GM10248 (cell line): ENCODE measurements at regions not wholly inside any gene's neighbourhood (a gene's known extent, or its start where the extent isn't known, plus 50 kb on each side); places are given as distances from the start of the nearest gene placed in this dataset.

ENCODE experiments used
- CTCF ChIA-PET: fragments of 300-600 bp; sonication (Branson Sonifier 250); formaldehyde crosslinking; extraction: SDS; loops from one replicate; lab custom pipeline; 2021; ENCODE audit warnings: antibody characterized with exemption; lab: Yijun Ruan, JAX
- POLR2A ChIA-PET: fragments of 350-650 bp; sonication (Branson Sonifier 250); formaldehyde crosslinking; extraction: SDS; loops from one replicate; lab custom pipeline; 2020; ENCODE audit warnings: antibody characterized with exemption; lab: Yijun Ruan, JAX
- DNase-seq: peaks from one replicate; pipeline ENCODE4 v3.0.0; 2012; ENCODE audit errors: extremely low spot score
- TF ChIP-seq, protein P1 (sequence below): IDR thresholded peaks from 2 replicates; pipeline ENCODE4 v1.5.1; 2012; ENCODE audit warnings: mild to moderate bottlenecking, low read depth; ENCODE audit errors: extremely low read depth, missing control alignments, control extremely low read depth

DNA sequence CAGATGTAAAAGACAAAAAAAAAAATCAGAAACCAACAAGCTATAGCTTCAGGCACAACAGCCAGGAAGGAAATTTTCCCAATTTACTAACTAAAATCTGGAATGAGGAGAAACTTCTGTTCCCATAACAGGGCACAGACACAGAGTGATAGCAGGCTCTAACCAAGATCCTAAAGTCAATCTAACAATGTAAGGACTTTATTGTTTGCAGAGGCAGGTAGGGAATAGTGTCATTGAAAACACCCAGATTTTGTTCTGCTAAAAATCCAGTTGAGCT lies 166.6 kb upstream of the ATP1B1 start:
- no peak for DNase-seq
- TF ChIP-seq, protein P1, sequence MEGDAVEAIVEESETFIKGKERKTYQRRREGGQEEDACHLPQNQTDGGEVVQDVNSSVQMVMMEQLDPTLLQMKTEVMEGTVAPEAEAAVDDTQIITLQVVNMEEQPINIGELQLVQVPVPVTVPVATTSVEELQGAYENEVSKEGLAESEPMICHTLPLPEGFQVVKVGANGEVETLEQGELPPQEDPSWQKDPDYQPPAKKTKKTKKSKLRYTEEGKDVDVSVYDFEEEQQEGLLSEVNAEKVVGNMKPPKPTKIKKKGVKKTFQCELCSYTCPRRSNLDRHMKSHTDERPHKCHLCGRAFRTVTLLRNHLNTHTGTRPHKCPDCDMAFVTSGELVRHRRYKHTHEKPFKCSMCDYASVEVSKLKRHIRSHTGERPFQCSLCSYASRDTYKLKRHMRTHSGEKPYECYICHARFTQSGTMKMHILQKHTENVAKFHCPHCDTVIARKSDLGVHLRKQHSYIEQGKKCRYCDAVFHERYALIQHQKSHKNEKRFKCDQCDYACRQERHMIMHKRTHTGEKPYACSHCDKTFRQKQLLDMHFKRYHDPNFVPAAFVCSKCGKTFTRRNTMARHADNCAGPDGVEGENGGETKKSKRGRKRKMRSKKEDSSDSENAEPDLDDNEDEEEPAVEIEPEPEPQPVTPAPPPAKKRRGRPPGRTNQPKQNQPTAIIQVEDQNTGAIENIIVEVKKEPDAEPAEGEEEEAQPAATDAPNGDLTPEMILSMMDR, result no peak
- POLR2A ChIA-PET, result no interaction called here
- CTCF ChIA-PET, result no interaction called here

DNA sequence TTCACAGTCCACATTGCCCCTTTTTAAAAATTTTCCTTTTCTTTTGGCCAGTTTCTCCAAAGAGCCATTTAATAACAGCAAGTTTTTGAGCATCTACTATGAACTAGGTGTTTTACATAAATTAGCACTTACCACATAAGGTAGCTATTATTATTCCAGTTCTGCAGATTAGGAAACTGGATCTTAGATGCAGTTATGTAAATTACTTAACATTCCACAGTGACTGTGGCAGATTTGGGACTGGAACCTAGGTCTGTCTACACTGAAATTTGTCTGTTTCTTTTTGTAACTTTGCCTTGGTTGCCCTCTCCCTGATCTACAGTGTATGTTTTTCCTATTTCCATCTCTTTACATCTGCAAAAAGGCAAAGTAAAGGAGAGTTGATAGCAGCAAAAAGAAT lies 164.8 kb upstream of the ATP1B1 start:
- ChIA-PET POLR2A (no interaction called here), CTCF (interaction anchor here (1.0 kb wide), 1 partner anchor 304 kb away, joined by 3 read pairs; no protein-coding TSS in a partner anchor)
- TF ChIP-seq, protein P1, result no peak
- DNase-seq, result no peak

DNA sequence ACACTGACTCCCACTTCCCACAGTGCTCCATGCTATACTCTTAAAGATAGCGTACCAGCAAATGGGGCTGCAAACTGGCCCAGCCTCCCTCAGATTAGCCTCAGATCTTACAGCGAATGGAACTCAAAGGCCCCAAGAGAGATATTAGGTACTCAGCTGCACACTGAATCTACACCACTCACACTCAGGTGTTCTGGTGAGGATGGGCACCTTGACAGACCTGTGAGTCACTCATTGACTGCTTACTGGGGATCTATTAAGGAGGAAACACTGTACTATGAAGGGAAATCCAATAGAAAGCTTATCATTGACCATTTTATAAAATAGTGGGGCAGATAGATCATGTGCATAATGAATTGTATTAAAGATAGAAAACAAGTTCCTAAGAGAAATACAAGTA lies 164.3 kb upstream of the ATP1B1 start:
- ChIA-PET POLR2A (no interaction called here), CTCF (interaction anchor here (1.0 to 1.2 kb wide), 3 partner anchors 9 to 305 kb away, joined by 3 read pairs; no protein-coding TSS in a partner anchor)
- no peak for DNase-seq
- TF ChIP-seq, protein P1, result no peak

DNA sequence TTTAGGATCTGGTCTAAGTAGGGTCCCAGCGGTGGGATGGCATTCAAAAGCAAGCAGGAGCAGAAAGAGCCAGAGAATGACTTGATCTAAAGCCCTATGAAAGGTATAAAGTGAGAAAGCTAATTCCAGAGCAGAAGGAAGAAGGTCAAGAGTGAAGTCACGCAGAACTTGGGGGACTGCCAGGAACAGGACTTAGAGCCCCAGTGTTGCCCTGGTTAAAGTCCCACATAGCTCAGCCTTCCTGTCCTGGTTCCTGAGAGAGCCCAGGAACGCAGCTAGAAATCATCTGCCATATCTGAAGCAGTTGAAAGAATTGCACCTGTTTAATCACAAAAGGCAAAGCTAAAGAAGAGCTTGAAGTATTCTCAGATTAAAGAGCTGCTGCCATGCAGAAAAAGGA lies 160.6 kb upstream of the ATP1B1 start:
- DNase-seq, result no peak
- ChIA-PET CTCF (interaction anchor here (1.1 to 2.0 kb wide), 9 partner anchors 8 to 403 kb away, joined by 3 to 8 read pairs (median 3); no protein-coding TSS in a partner anchor), POLR2A (no interaction called here)
- TF ChIP-seq, protein P1, result no peak

DNA sequence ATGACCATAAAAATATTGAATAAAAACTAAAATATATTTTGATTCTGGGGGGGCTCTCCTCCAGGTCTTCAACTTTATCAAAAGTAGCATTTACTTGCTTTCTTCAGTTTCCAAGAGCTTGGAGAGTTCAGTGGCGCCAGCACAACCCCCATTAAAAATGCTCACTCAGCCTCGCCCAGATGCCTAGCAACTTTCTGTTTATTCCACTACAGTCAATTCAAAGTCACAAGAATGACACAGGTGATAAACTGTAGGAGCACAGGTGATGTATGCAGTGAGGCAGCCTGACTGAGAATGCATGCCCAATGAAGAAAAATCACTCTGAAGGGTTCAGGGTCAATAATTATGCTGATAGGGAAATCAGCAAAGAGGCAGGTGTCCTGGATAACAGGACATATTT lies 159.4 kb upstream of the ATP1B1 start:
- TF ChIP-seq, protein P1, result no peak
- ChIA-PET POLR2A (no interaction called here), CTCF (interaction anchor here (1.1 to 2.0 kb wide), 3 partner anchors 10 to 13 kb away, joined by 3 to 8 read pairs (median 6); no protein-coding TSS in a partner anchor)
- no peak for DNase-seq

DNA sequence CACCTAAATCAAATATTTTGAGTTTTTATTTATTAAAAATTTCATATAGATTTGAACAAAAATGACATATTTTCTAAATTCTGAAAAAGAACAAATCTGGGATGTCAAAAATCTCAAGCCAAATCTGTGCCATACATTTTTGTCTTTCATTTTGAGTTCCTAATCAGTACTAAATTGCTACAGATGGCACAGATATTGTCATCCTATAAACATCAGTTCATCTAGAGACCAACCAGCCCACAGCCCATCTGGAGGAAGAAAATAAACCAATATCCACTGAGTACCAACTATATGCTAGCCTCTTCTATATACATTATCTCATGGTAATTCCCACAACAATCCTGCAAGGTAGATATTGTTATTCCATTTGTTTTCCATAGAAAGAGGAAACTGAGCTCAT lies 156.8 kb upstream of the ATP1B1 start:
- DNase-seq, result no peak
- ChIA-PET POLR2A (no interaction called here), CTCF (interaction anchor here (1.7 kb wide), 1 partner anchor 17 kb away, joined by 3 read pairs; no protein-coding TSS in a partner anchor)
- TF ChIP-seq, protein P1, result no peak

DNA sequence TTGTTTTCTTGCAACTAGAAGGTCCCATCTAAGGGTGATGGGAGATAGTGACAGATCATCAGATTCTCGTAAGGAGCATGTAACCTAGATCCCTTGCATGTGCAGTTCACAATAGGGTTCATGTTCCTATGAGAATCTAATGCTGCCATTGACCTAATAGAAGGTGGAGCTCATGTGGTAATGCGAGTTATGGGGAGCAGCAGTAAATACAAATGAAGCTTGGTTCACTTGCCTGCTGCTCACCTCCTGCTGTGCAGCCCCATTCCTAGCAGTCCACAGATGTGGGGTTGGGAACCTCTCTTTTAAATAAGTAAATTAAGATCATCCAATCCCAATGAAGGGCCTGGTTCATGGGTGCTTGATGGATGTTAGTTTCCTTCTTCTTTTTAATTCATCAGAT lies 148.7 kb upstream of the ATP1B1 start:
- DNase-seq, result no peak
- ChIA-PET POLR2A (no interaction called here), CTCF (interaction anchor here (0.6 to 1.6 kb wide), 2 partner anchors 10 to 12 kb away, joined by 3 read pairs; no protein-coding TSS in a partner anchor)
- TF ChIP-seq, protein P1, result no peak
